Memory B cell (primary cell): ENCODE measurements at regions not wholly inside any gene's neighbourhood (a gene's known extent, or its start where the extent isn't known, plus 50 kb on each side); places are given as distances from the start of the nearest gene placed in this dataset.
"Not testable (repeated sequence)": the region's sequence is repeated elsewhere in the genome, so short reads cannot be mapped to it uniquely, and the experiment has no call there.

Experiments
- ATAC-seq: fragments of 150-1000 bp; cut with Tn5 transposase; 2 replicates; pipeline ENCODE4 v1.10.0; 2021; ENCODE audit warnings: low read depth, mild to moderate bottlenecking, moderate library complexity
- DNase-seq, 2 donors: peaks; one replicate each; pipeline ENCODE4 v3.0.0; 2022; ENCODE audit warnings: low spot score in 2 of 2
- H3K27ac Mint-ChIP-seq: one replicate; pipeline ENCODE4 v1.8.0; 2022; ENCODE audit warnings: mild to moderate bottlenecking, moderate library complexity, mixed read lengths
- H3K27me3 Mint-ChIP-seq: one replicate; pipeline ENCODE4 v1.8.0; 2022; ENCODE audit warnings: mixed read lengths
- H3K36me3 Mint-ChIP-seq: one replicate; pipeline ENCODE4 v1.8.0; 2022; ENCODE audit warnings: mild to moderate bottlenecking, mixed read lengths
- H3K4me1 Mint-ChIP-seq: one replicate; pipeline ENCODE4 v1.8.0; 2022; ENCODE audit warnings: mixed read lengths
- H3K4me3 Mint-ChIP-seq: one replicate; pipeline ENCODE4 v1.8.0; 2022; ENCODE audit warnings: mild to moderate bottlenecking, moderate library complexity, mixed read lengths
- H3K9me3 Mint-ChIP-seq: one replicate; pipeline ENCODE4 v1.8.0; 2022; ENCODE audit warnings: mixed read lengths

DNA sequence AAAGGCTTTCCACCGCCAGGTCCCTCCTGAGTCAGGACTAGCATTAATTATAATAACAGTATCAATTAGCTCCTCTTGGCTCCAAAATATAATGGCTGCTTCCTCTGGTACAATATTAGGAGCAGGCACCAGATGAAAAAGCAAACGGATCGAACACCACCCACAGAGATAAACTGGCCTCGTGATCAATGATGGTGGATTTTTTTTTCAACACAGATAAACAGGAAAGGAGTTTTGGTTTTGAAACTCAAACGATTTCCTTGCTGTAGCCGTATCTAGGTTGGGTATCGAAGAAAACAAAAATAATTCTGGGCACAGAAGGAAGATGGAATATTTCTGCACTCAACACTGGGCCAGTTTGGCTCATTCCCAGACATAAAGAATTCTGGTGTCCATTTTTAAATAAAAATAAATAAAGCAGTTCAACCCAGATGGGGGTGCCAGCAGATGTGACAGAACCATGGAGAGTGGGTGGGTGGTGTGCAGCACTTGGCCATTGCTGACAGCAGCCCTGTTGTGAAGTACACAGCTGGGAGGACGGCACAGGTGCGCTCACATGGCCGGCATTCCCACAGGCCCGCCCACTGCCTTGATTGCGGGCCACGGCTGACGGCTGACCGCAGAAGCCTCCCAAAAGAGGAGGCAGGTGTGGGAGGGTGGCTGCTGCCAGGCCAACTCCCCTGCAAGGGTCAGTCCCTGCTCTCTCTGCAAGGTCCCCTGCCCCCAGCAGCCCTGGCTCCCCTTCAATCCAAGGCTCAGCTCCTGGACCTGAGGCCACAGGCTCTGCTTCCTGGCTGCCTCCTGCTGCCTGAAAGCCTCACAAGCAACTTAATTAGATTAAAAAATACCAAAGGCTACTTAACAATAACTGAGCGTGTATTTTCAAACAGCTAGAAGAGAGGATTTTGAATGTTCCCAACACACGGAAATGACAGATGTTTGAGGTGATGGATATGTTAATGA, 351.9 kb upstream of the ID2 start:
- H3K4me1 Mint-ChIP-seq = no peaks in the 10 kb centered on the region
- ATAC-seq (no peak), DNase-seq (no peak)
- no peaks in the 10 kb centered on the region for H3K36me3 Mint-ChIP-seq
- peaks cover 6% of the 10 kb centered on the region for H3K27me3 Mint-ChIP-seq
- no peak overlapping the region for H3K27ac Mint-ChIP-seq
- peaks cover 2% of the 10 kb centered on the region for H3K9me3 Mint-ChIP-seq
- H3K4me3 Mint-ChIP-seq = no peak overlapping the region

- Mint-ChIP-seq H3K36me3 (no peaks in the 10 kb centered on the region), H3K9me3 (peaks cover 2% of the 10 kb centered on the region), H3K27ac (no peak overlapping the region), H3K4me1 (no peaks in the 10 kb centered on the region), H3K4me3 (no peak overlapping the region), H3K27me3 (peaks cover 4% of the 10 kb centered on the region)
- ATAC-seq = no peak
- DNase-seq = no peak
Observed at GRCh38 chr2:8331068-8331467, 350.8 kb upstream of the ID2 start.

GRCh38 chr2:8332646-8333045, 349.2 kb upstream of the ID2 start:
- Mint-ChIP-seq H3K4me1 (no peaks in the 10 kb centered on the region), H3K4me3 (no peak overlapping the region), H3K36me3 (no peaks in the 10 kb centered on the region), H3K9me3 (peaks cover 2% of the 10 kb centered on the region), H3K27me3 (peaks cover 4% of the 10 kb centered on the region), H3K27ac (no peak overlapping the region)
- ATAC-seq (no peak), DNase-seq (no peak)

- Mint-ChIP-seq H3K9me3 (peaks cover 2% of the 10 kb centered on the region), H3K4me1 (no peaks in the 10 kb centered on the region), H3K27ac (no peak overlapping the region), H3K27me3 (peaks cover 4% of the 10 kb centered on the region), H3K4me3 (no peak overlapping the region), H3K36me3 (no peaks in the 10 kb centered on the region)
- no peak for DNase-seq
- ATAC-seq = no peak
Observed at GRCh38 chr2:8333177-8333831, 348.6 kb upstream of the ID2 start.

GRCh38 chr2:8333832-8334187, 348.0 kb upstream of the ID2 start:
- H3K4me1 Mint-ChIP-seq, ATAC-seq, H3K36me3 Mint-ChIP-seq, H3K27ac Mint-ChIP-seq, H3K4me3 Mint-ChIP-seq, H3K27me3 Mint-ChIP-seq, DNase-seq, H3K9me3 Mint-ChIP-seq: not testable (repeated sequence)

DNA sequence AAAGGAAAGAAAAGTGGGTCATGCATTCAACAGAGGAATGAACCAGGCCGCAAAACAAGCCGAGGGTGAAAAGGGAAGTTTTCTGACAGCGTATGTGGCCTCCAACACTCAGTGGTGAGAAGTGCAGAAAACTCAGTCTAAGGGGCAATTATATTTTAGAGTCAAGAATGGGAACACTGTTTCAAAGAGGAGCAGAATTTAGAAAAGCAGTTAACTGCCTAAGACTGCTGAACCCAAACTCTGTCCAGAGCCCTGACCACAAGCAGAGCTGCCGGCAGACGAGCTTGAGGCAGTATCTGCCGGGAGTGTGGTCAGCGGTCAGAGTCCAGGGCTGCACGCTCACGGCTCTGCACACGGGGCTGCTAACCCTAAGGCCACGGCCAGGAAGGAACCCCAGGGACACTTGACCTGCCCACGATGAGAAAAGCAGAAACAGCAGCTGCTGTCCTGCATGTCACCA, 347.0 kb upstream of the ID2 start:
- H3K4me1 Mint-ChIP-seq = no peaks in the 10 kb centered on the region
- H3K36me3 Mint-ChIP-seq = no peaks in the 10 kb centered on the region
- H3K27me3 Mint-ChIP-seq = peaks cover 2% of the 10 kb centered on the region
- DNase-seq = no peak
- H3K9me3 Mint-ChIP-seq = peaks cover 2% of the 10 kb centered on the region
- ATAC-seq = no peak
- H3K27ac Mint-ChIP-seq = no peak overlapping the region
- H3K4me3 Mint-ChIP-seq = no peak overlapping the region

DNA sequence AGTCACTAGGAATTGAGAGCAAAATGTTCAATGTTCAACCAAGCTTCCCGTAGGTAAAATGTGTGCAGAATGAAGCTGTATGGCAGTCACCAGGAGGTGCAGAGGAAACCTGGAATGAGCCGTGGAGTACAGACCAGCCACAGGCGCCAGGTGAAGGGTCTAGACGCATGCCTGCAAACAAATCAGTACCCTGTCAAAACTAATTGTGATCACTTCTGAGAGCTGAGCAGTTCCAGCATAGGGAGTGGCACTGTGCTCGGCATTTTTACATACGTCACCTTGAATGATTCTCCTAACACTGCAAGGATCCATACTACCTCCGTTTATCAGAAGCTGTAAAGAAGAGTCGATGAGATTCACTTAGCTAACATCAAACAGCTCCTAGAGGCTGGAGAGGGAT, 346.1 kb upstream of the ID2 start:
- Mint-ChIP-seq H3K4me1 (no peaks in the 10 kb centered on the region), H3K4me3 (no peak overlapping the region), H3K27ac (no peak overlapping the region), H3K36me3 (no peaks in the 10 kb centered on the region), H3K9me3 (peaks cover 2% of the 10 kb centered on the region), H3K27me3 (peaks cover 2% of the 10 kb centered on the region)
- DNase-seq = no peak
- ATAC-seq = no peak

- H3K27me3 Mint-ChIP-seq = no peaks in the 10 kb centered on the region
- H3K4me1 Mint-ChIP-seq = no peaks in the 10 kb centered on the region
- ATAC-seq = no peak
- no peaks in the 10 kb centered on the region for H3K36me3 Mint-ChIP-seq
- H3K27ac Mint-ChIP-seq = no peak overlapping the region
- no peak overlapping the region for H3K4me3 Mint-ChIP-seq
- peaks cover 4% of the 10 kb centered on the region for H3K9me3 Mint-ChIP-seq
- no peak for DNase-seq
Observed at GRCh38 chr2:8337321-8337720, 344.5 kb upstream of the ID2 start.

GRCh38 chr2:8342407-8342806, 339.4 kb upstream of the ID2 start:
- DNase-seq = no peak
- no peak overlapping the region for H3K4me3 Mint-ChIP-seq
- ATAC-seq = no peak
- H3K36me3 Mint-ChIP-seq = no peaks in the 10 kb centered on the region
- no peak overlapping the region for H3K27ac Mint-ChIP-seq
- peaks cover 2% of the 10 kb centered on the region for H3K9me3 Mint-ChIP-seq
- H3K4me1 Mint-ChIP-seq = no peaks in the 10 kb centered on the region
- H3K27me3 Mint-ChIP-seq = peaks cover 2% of the 10 kb centered on the region

GRCh38 chr2:8343031-8343430, 338.8 kb upstream of the ID2 start:
- no peak overlapping the region for H3K4me3 Mint-ChIP-seq
- H3K36me3 Mint-ChIP-seq = no peaks in the 10 kb centered on the region
- ATAC-seq (no peak), DNase-seq (no peak)
- no peaks in the 10 kb centered on the region for H3K4me1 Mint-ChIP-seq
- H3K27me3 Mint-ChIP-seq = peaks cover 2% of the 10 kb centered on the region
- no peak overlapping the region for H3K27ac Mint-ChIP-seq
- peaks cover 2% of the 10 kb centered on the region for H3K9me3 Mint-ChIP-seq

DNA sequence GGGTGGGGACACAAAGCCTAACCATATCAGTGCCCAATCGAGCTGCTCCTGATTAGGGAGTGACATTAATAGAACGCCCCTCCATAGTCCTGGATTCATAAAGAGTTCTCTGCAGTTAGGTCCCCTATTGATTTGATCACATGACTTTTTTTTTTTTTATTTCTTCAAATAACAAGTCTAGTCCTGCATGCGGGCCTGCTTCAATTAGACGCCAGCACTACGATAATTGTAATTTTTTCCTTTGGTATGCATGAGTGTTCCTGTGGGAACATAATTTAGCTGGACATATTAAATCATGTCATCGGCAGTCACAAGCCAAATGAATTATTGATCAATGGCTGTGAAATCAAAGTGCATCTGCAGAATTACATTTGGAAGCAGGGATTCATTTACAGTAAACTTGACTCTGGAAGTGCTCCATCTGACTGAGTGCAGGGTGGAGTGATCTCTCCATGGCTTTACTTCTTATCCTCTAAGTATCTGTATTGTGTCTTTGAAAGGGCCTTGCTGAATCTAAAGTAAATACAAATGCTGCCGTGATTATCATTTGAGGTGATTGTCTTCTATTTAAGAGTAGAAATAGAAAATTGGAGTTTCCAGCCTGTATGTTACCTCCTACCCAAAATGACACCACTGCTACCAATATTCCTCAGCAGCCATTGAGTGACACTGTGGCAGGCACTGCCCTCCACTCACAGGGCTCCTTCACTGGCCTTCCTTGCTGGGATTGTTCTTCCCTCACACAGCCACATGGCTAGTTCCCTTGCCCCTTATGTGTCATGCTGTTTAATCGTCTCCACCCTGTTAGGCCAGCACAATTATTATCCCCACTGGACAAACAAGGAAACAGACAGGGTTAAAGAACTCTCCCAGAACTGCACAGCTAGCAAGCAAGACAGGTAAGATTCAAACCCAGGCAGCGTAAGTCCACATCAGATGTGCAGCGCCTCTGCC, 337.4 kb upstream of the ID2 start:
- peaks cover 2% of the 10 kb centered on the region for H3K27me3 Mint-ChIP-seq
- ATAC-seq = no peak
- no peak for DNase-seq
- H3K4me1 Mint-ChIP-seq = no peaks in the 10 kb centered on the region
- no peak overlapping the region for H3K27ac Mint-ChIP-seq
- H3K9me3 Mint-ChIP-seq = peaks cover 2% of the 10 kb centered on the region
- no peaks in the 10 kb centered on the region for H3K36me3 Mint-ChIP-seq
- H3K4me3 Mint-ChIP-seq = no peak overlapping the region

GRCh38 chr2:8345200-8345599, 336.7 kb upstream of the ID2 start:
- ATAC-seq = no peak
- H3K4me3 Mint-ChIP-seq = no peak overlapping the region

DNA sequence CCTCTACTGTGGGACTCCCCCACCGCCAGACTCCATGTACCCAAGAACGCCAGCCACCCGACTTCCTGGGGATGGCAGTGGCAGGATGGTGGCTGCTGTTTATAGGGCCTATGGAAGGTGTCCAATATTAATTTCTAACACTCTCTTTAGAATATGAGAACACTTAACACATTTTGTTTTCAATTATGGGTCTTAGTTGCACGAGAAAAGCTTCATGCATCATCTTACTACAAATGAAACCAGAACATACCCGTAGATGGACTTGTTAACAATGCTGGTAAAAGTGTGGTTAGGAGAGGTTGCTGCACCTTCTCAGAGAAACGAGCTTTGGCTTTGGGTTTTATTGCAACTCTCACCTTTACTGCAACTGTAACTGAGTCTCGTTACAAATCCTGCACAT, 335.6 kb upstream of the ID2 start:
- no peak overlapping the region for H3K4me3 Mint-ChIP-seq
- H3K27ac Mint-ChIP-seq = no peak overlapping the region
- no peaks in the 10 kb centered on the region for H3K9me3 Mint-ChIP-seq
- H3K36me3 Mint-ChIP-seq = no peaks in the 10 kb centered on the region
- peaks cover 5% of the 10 kb centered on the region for H3K27me3 Mint-ChIP-seq
- H3K4me1 Mint-ChIP-seq = no peaks in the 10 kb centered on the region
- ATAC-seq (no peak), DNase-seq (no peak)

More at GRCh38 chr2:8345200-8345599, 336.7 kb upstream of the ID2 start:
- DNase-seq = no peak
- Mint-ChIP-seq H3K27ac (no peak overlapping the region), H3K9me3 (peaks cover 2% of the 10 kb centered on the region), H3K27me3 (peaks cover 2% of the 10 kb centered on the region), H3K4me1 (no peaks in the 10 kb centered on the region), H3K36me3 (no peaks in the 10 kb centered on the region)
